ENCODE measurements at regions not wholly inside any gene's neighbourhood (a gene's known extent, or its start where the extent isn't known, plus 50 kb on each side); places are given as distances from the start of the nearest gene placed in this dataset.

- ChIA-PET POLR2A (no interaction called here), CTCF (interaction anchor here (1.0 kb wide), 1 partner anchor 219 kb away, joined by 3 read pairs; no protein-coding TSS in a partner anchor)
- H3K4me1 Mint-ChIP-seq = no peaks in the 10 kb centered on the region
- H3K4me3 Mint-ChIP-seq = no peak overlapping the region
- no peak overlapping the region for H3K27ac Mint-ChIP-seq
- DNase-seq (ENCODE audit: low spot score) (no peak), ATAC-seq (no peak)
- H3K36me3 Mint-ChIP-seq = no peaks in the 10 kb centered on the region
- TF ChIP-seq ZNF263 (CRISPR knock-in tag; IDR thresholded peaks at IDR 0.05; ENCODE audit: low read depth) = no peak
- TF ChIP-seq MXD4 (CRISPR knock-in tag; IDR thresholded peaks at IDR 0.05; ENCODE audit: borderline replicate concordance) = no peak
- TF ChIP-seq PRRX2 (CRISPR knock-in tag; IDR thresholded peaks at IDR 0.05) = no peak
- TF ChIP-seq AFF4 (CRISPR knock-in tag; IDR thresholded peaks at IDR 0.05; ENCODE audit: borderline replicate concordance) = no peak
- TF ChIP-seq ZNF671 (CRISPR knock-in tag; IDR thresholded peaks at IDR 0.05) = no peak
- no peak for TF ChIP-seq ZNF423 (CRISPR knock-in tag; IDR thresholded peaks at IDR 0.05)
- TF ChIP-seq PRDM15 (CRISPR knock-in tag; IDR thresholded peaks at IDR 0.05) = no peak
- no peak for TF ChIP-seq ESRRA (CRISPR knock-in tag; IDR thresholded peaks at IDR 0.05; ENCODE audit: borderline replicate concordance)
- no peak for TF ChIP-seq ZNF425 (CRISPR knock-in tag; conservative IDR thresholded peaks at IDR 0.05)
- no peak for TF ChIP-seq NR3C1 (CRISPR knock-in tag; conservative IDR thresholded peaks at IDR 0.05; ENCODE audit: low read depth)
- TF ChIP-seq NFYB (CRISPR knock-in tag; conservative IDR thresholded peaks at IDR 0.05; ENCODE audit: low read depth) = no peak
- no peak for TF ChIP-seq MYBL2 (CRISPR knock-in tag; IDR thresholded peaks at IDR 0.05)
- TF ChIP-seq USF2 (CRISPR knock-in tag; IDR thresholded peaks at IDR 0.05) = no peak
- no peak for TF ChIP-seq ATF1 (CRISPR knock-in tag; IDR thresholded peaks at IDR 0.05)
- no peak for TF ChIP-seq SMAD4 (CRISPR knock-in tag; IDR thresholded peaks at IDR 0.05)
- TF ChIP-seq GTF2I (CRISPR knock-in tag; conservative IDR thresholded peaks at IDR 0.05) = no peak
- no peak for TF ChIP-seq ETV6 (CRISPR knock-in tag; IDR thresholded peaks at IDR 0.05)
- TF ChIP-seq MLX (CRISPR knock-in tag; IDR thresholded peaks at IDR 0.05) = no peak
- no peak for TF ChIP-seq CDX4 (CRISPR knock-in tag; IDR thresholded peaks at IDR 0.05; ENCODE audit: borderline replicate concordance)
- no peak for TF ChIP-seq ATF2 (CRISPR knock-in tag; IDR thresholded peaks at IDR 0.05; ENCODE audit: borderline replicate concordance, low read depth)
- H3K9me3 Mint-ChIP-seq = no peaks in the 10 kb centered on the region
- no peaks in the 10 kb centered on the region for H3K27me3 Mint-ChIP-seq (ENCODE audit: low read depth)
These were observed 168.3 kb upstream of the RASA1 start for GRCh38 chr5:87099291-87099839.
